ENCODE measurements at regions not wholly inside any gene's neighbourhood (a gene's known extent, or its start where the extent isn't known, plus 50 kb on each side); places are given as distances from the start of the nearest gene placed in this dataset.
"Not testable (repeated sequence)": the region's sequence is repeated elsewhere in the genome, so short reads cannot be mapped to it uniquely, and the experiment has no call there.

DNA sequence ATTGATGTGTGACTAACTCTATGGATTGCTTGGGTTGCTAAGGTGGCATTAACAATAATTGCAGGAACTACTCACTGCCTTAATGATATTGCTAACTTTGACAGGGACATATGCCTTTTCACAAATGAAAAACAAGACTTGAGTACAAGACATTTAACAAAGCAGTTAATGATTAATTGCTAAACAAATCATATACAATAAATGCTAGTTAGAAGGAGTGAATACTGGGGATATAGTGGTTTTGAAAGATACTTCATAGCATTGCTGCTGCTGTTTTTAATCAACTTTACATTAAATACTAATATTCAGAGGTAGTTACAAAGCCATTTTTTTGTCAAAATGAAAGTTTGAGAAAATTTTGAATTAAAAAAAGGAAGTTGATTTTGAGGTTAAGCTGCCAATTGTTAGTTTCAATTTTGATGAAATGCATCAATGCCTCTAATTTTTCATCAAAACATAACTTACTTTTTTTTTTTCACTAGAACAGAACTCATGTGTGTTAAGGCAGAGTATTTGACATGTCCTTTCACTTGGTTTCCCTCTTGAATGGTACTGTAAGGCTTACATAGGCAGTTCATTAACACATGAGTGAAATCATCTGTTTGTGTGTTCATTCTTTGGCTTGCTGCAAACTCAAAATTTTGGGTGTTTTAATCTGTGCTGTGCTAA is 106.2 kb upstream of the SEMA3D start:
- no peak for DNase-seq

DNA sequence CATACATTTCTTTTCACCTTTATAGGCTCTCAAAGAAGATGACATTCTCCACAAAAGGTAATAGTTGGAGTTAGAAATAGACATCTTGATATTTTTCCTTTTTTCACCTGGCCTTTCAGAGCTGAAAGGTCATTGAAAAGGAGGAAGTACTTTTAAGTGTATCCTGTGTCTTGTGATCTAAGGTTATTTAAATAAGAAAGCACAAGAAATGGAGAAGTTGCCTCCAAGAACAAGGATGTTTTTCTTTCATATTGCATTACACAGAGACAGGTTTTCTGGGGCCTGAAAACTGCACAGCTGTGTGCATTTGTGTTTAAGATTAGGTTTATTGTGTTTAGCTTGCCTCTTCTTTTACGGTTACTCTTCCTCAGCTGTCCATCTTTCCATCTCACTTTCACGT is 103.4 kb upstream of the SEMA3D start:
- DNase-seq, result no peak

DNA sequence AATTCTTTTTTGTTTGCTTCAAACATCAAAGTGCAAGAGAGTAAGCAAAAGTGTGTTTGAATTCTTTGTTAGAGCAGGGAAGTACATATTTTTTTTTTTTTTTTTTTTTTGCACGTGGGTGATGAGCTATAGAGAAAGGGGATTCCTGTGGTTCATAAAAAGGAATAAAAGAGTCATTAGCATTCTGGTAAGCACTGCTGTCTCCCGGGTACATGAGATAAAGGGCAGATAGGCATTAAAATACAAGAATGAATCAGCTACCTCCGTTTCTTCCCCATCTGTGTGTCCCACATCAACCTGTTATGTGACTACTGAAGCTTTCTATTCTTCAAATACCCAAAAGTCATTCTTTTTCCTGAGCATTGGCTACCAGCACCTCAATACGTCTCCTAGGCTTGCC is 102.4 kb upstream of the SEMA3D start:
- no peak for DNase-seq

DNA sequence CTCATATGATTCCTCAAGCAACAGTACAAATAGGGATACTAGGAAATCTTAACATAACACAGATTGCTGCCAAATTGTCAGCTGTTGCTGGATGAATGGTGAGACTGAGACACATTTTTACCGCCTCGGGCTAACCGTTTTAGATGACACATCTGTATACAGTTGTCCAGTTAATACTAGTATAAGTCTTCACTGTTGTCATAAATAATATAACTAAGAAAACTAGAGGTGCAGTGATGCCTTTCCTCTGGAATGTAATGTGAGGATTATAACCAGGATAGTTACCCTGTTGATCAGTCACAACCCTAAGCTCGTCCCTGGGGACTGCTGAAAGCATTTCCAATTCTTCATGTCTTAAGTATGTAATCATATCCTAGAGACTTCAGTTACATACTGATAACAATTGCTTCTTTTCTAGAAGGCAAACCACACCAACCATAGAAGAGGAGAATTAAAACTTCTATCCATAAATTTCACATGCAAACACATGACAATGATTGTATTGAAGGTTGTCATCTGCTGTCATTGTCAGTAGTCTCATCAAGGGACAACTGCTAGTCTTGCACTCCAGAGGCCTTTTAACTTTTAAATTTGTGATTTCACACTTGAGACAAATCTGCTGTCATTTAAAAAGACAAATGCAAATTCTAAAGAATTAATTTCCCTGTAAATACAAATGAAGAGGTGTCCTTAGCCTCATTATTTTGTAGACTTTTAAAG is 100.4 kb upstream of the SEMA3D start:
- no peak for DNase-seq

DNA sequence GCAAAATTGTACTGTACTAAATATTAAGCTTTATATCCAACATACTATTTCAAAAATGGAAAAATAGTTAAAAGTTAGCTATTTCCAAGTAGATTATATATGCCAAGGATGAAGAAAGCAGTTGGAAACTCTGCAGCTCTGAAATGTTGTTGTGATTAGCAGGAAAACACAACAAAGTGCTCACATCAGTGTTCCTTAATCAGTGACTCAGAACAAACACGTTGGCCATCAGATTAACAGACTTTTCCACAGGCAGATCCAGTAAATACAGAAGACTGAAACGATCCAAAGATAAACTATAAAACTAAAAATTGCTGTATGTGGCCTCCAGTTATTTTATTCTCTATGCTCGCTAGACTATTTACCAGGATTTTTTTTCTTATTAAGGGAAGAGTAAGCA is 99.6 kb upstream of the SEMA3D start:
- DNase-seq, result no peak

DNA sequence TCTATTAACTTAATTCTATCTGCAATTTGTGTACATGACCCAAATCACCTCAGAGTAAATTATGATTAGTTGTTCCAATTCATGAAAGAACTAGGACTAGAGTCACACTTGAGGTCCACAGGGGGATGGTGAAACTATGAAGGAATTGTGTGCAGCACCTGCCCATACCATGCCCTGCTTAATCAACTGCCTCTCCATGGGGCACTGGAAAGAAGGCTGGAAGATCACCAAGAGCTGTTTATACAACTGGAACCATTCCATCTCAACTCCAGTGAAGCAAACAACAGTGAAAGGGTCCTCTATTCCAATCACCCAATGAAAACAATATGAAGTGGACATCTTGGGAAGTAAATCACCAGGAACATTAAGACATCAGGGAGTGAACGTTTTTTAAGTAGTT is 98.7 kb upstream of the SEMA3D start:
- DNase-seq, result no peak

DNA sequence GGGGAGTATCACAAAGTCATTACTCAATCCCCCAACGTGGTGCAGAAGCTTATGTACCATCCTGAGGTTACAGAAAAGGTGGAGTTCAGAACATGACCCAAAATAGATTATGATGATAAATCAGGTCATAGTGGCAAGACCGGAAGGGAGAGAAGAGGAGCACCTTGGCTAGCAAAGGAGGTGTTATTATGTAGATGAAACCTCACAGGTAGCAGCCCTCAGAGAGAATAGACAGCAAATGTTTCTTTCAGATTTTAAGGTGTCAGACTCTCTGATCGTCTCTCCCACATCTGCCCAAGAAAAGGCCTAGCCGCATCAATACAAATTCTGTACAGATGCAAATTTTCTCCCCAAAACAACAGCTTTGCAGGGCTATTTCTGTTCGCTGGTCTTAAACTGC is 88.3 kb upstream of the SEMA3D start:
- DNase-seq, result no peak

DNA sequence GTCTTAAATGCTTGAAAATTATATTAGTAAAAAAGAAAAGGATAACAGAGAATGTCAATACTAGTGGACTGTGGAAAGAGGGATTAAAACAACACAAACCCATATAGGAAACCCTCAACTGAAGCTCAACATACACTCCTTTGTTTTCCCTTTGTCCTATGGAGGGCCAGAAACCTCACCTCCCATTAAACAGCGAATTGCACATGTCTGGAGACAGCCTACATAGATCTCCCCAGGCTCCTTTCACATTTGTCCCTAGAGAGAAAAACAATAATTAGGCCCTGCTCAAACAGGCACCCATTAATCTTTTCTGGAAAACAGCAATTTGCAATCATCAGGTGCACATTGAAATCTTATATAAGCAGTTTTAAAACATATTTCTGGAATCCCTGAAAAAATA is 87.6 kb upstream of the SEMA3D start:
- DNase-seq, result no peak

DNA sequence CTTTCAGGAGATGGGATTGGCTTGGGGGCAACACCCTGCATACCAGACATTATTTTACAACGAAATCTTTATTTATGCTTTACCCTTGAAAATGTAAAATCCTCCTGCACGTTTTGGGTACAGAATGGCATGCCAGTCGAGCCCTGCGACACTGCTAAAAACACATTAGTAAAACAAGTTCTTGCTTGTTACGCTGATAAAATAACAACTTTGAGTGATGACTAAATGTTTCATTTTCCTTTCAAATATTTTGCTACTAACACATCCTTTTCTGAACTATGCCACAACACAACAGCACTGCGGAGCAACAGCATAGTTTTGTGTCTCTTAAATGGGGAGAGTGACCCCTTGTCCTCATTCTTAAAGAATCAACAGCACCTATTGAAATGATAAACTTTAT is 76.0 kb upstream of the SEMA3D start:
- DNase-seq, result no peak

DNA sequence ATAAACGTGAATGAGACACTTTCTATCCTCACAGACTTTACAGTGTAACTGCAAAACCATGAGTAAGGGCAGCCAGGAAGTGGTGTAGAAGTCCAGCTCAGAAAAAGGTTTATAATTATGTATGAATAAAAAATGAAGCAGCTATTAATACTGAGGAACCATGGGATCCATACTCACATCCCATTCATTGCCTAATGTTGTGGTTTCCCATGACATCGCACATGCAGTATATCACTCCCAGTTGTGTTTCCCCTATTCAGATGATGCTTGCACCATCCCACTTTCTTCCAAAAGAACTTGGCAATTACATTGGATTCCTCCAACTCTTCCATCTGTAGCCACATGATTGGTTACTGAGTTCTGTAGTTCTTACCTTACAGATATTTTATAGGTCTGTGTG is 74.5 kb upstream of the SEMA3D start:
- DNase-seq, result peak; percentile 2 to 6

DNA sequence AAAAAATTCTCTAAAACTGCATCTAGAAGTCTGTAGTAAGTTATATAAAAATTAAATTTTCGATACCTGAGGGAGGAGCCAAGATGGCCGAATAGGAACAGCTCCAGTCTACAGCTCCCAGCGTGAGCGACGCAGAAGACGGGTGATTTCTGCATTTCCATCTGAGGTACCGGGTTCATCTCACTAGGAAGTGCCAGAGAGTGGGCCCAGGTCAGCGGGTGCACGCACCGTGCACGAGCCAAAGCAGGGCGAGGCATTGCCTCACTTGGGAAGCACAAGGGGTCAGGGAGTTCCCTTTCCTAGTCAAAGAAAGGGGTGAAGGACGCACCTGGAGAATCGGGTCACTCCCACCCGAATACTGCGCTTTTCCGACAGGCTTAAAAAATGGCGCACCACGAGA is 62.9 kb upstream of the SEMA3D start:
- DNase-seq, result not testable (repeated sequence)

DNA sequence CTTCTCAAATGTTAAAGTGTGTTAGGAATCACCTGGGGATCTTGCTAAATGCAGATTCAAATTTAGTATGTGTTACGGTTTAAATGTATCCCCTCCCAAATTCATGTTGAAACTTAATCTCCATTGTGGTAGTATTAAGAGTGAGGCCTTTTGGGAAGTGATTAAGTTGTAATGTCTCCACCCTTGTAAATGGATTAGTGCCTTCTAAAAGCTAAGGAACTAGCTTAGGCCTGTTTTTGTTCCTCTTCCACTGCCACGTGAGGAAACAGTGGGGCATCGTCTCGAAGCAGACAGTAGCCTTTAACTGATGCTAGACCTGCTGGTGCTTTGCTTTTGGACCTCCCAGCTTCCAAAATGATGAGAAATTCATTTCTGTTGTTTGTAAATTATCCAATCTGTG is 52.3 kb upstream of the SEMA3D start:
- no peak for DNase-seq

DNA sequence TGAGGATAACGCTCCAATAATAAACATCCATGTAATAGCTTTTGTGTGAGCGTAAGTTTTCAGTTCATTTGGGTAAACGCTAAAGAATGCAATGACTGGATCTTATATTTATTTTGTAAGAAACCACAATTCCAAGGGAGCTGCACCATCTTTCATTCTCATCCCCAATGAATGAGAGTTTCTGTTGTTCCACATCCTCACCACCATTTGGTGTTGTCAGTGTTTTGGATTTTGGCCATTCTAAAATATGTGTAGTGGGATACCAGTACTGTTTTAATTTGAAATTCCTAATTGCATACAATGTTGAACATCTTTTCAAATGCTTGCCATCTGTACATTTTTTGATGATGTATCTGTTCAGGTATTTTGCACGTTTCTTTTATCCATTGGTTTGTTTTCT is 50.9 kb upstream of the SEMA3D start:
- DNase-seq, result no peak
